ENCODE measurements at regions not wholly inside any gene's neighbourhood (a gene's known extent, or its start where the extent isn't known, plus 50 kb on each side); places are given as distances from the start of the nearest gene placed in this dataset.

DNA sequence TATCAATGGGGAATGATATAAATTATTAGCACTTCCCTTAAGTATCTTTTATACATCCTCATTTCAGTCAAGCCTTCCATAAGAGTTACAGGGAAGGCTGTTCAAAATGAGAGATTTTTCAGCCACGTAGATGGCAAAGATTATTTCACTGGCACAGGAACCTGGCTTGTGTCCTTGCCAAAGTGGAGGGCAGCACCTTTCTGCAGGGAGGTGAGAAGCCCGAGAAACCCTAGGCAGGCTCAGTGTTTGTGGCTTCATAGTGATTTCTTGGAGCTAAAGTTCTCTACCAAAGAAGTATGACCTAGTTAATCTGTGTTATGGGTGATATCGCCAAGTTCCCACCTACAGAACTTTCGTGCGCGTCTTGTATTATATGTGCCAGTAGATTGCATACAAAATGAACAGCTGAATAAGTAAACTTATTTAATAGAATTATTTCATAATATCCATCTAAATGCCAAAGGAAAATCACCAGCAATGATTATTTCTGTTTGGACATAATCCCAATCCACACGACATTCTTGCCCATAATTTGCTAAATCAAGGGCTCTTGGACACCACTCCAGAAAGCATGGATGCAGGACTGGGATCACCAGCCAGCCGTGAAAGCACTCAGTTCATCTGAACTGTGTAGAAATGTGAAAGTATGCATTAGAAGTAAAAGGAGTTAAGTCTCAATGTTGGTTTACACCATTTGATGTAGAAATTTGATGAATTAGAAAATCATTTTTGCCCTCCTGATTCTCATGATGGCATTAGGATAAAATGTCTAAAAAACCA lies 150.4 kb upstream of the RNF32 start:
- TF ChIP-seq POLR2A (IDR thresholded peaks at IDR 0.05; ENCODE audit: low read depth, low read length) (no peak), POLR2AphosphoS5 (IDR thresholded peaks at IDR 0.05; ENCODE audit: low read depth, low read length) (no peak)
